Calu3 (cell line): ENCODE measurements at regions not wholly inside any gene's neighbourhood (a gene's known extent, or its start where the extent isn't known, plus 50 kb on each side); places are given as distances from the start of the nearest gene placed in this dataset.

Experiments used
- BruUV-seq: library from RNA; stranded (reverse); fragments of 400-500 nt; replicated peaks from 2 replicates; lab custom pipeline; 2021; lab: Mats Ljungman, UMichigan
- CTCF ChIA-PET: fragments of 300-600 bp; sonication (Branson Sonifier 250); formaldehyde crosslinking; loops from one replicate; lab custom pipeline; 2022; ENCODE audit warnings: antibody characterized with exemption; lab: Charles Lee
- DNase-seq: peaks from one replicate; pipeline ENCODE4 v3.0.0; 2022
- H3K27ac Mint-ChIP-seq: one replicate; pipeline ENCODE4 v1.8.0; 2022; ENCODE audit warnings: mixed read lengths; ENCODE audit not compliant: unreplicated experiment
- H3K27me3 Mint-ChIP-seq: one replicate; pipeline ENCODE4 v1.8.0; 2022; ENCODE audit warnings: mixed read lengths; ENCODE audit not compliant: unreplicated experiment
- H3K36me3 Mint-ChIP-seq: one replicate; pipeline ENCODE4 v1.8.0; 2022; ENCODE audit warnings: mild to moderate bottlenecking, moderate library complexity, mixed read lengths; ENCODE audit not compliant: insufficient read depth, unreplicated experiment
- H3K4me1 Mint-ChIP-seq: one replicate; pipeline ENCODE4 v1.8.0; 2022; ENCODE audit warnings: mild to moderate bottlenecking, low read depth, mixed read lengths; ENCODE audit not compliant: unreplicated experiment
- H3K4me3 Mint-ChIP-seq: one replicate; pipeline ENCODE4 v1.8.0; 2022; ENCODE audit warnings: mild to moderate bottlenecking, low read depth, moderate library complexity, mixed read lengths; ENCODE audit not compliant: unreplicated experiment
- H3K9me3 Mint-ChIP-seq: one replicate; pipeline ENCODE4 v1.8.0; 2022; ENCODE audit warnings: low read depth, mixed read lengths; ENCODE audit not compliant: unreplicated experiment
- CTCF ChIP-seq: fragments of 200-600 bp; IDR thresholded peaks from one replicate; pipeline ENCODE4 v1.8.0; 2022; ENCODE audit warnings: antibody characterized with exemption; ENCODE audit not compliant: unreplicated experiment
- intact Hi-C: fragments of 100-400 bp; cut with micrococcal nuclease; formaldehyde crosslinking; loops from one replicate; pipeline ENCODE4 v1.10.0; 2022; ENCODE audit not compliant: unreplicated experiment

- intact Hi-C loops: no loop called here
- H3K4me3 Mint-ChIP-seq: no peak overlapping the region
- H3K27ac Mint-ChIP-seq: no peak overlapping the region
- no TSS peak for BruUV-seq
- H3K4me1 Mint-ChIP-seq: no peaks in the 10 kb centered on the region
- CTCF ChIA-PET: no interaction called here
- no peak for DNase-seq
- peaks cover 2% of the 10 kb centered on the region for H3K9me3 Mint-ChIP-seq
- no peak for TF ChIP-seq CTCF
- peaks cover 13% of the 10 kb centered on the region for H3K27me3 Mint-ChIP-seq
- H3K36me3 Mint-ChIP-seq: no peaks in the 10 kb centered on the region
Measured at GRCh38 chr16:80403894-80404293, 136.9 kb upstream of the DYNLRB2 start.

GRCh38 chr16:80390871-80391489, 149.8 kb upstream of the DYNLRB2 start:
- no peak overlapping the region for H3K4me3 Mint-ChIP-seq
- no peak for DNase-seq
- no peaks in the 10 kb centered on the region for H3K27me3 Mint-ChIP-seq
- no peak for TF ChIP-seq CTCF
- CTCF ChIA-PET: interaction anchor here (0.6 kb wide), 1 partner anchor 179 kb away, joined by 4 read pairs; no protein-coding TSS in a partner anchor
- no TSS peak for BruUV-seq
- H3K36me3 Mint-ChIP-seq: no peaks in the 10 kb centered on the region
- intact Hi-C loops: no loop called here
- H3K9me3 Mint-ChIP-seq: peaks cover 6% of the 10 kb centered on the region
- H3K27ac Mint-ChIP-seq: no peak overlapping the region
- no peaks in the 10 kb centered on the region for H3K4me1 Mint-ChIP-seq

- Mint-ChIP-seq H3K27ac (no peak overlapping the region), H3K4me1 (no peaks in the 10 kb centered on the region), H3K27me3 (no peaks in the 10 kb centered on the region), H3K36me3 (no peaks in the 10 kb centered on the region), H3K9me3 (peaks cover 6% of the 10 kb centered on the region), H3K4me3 (no peak overlapping the region)
- CTCF ChIA-PET: no interaction called here
- no peak for DNase-seq
- no peak for TF ChIP-seq CTCF
- intact Hi-C loops: no loop called here
- no TSS peak for BruUV-seq
Measured at GRCh38 chr16:80390046-80390445, 150.7 kb upstream of the DYNLRB2 start.

- TF ChIP-seq CTCF: no peak
- BruUV-seq: no TSS peak
- no peak overlapping the region for H3K4me3 Mint-ChIP-seq
- no peak overlapping the region for H3K27ac Mint-ChIP-seq
- no peak for DNase-seq
- CTCF ChIA-PET: no interaction called here
- no peaks in the 10 kb centered on the region for H3K27me3 Mint-ChIP-seq
- intact Hi-C loops: no loop called here
- H3K36me3 Mint-ChIP-seq: no peaks in the 10 kb centered on the region
- no peaks in the 10 kb centered on the region for H3K4me1 Mint-ChIP-seq
- peaks cover 6% of the 10 kb centered on the region for H3K9me3 Mint-ChIP-seq
Measured at GRCh38 chr16:80389338-80389737, 151.5 kb upstream of the DYNLRB2 start.
